ENCODE measurements at regions not wholly inside any gene's neighbourhood (a gene's known extent, or its start where the extent isn't known, plus 50 kb on each side); places are given as distances from the start of the nearest gene placed in this dataset.
A peak's percentile ranks its signal among the peaks of the same experiment; 100 is the strongest.

GRCh38 chr5:15027764-15028163 lies 156.2 kb upstream of the ANKH start:
- Histone ChIP-seq H3K27ac (ENCODE audit: insufficient read depth, low read length) (no peak overlapping the region), H4K20me1 (ENCODE audit: control insufficient read depth, extremely low read depth, insufficient read depth, low read length) (no peaks in the 10 kb centered on the region), H3K4me2 (ENCODE audit: extremely low read depth, insufficient read depth, low read length) (no peak overlapping the region), H3K79me2 (ENCODE audit: control insufficient read depth, insufficient read depth, low read length) (no peaks in the 10 kb centered on the region), H3K4me3 (replicated peaks in 1 of 4; ENCODE audit: control extremely low read depth in 1 of 4, insufficient read depth in 1 of 4, low read depth in 3 of 4, low read length in 4 of 4) (no peak overlapping the region), H3K9me3 (ENCODE audit: control insufficient read depth, insufficient read depth, low read depth, low read length) (no peaks in the 10 kb centered on the region), H3K27me3 (ENCODE audit: control insufficient read depth, insufficient read depth, low read length) (peaks cover 2% of the 10 kb centered on the region), H3K4me1 (ENCODE audit: control insufficient read depth, extremely low read depth, insufficient read depth, low read length) (no peaks in the 10 kb centered on the region), H3K9ac (ENCODE audit: insufficient read depth, low read length) (no peak overlapping the region), H3K36me3 (ENCODE audit: control insufficient read depth, insufficient read depth, low read length) (no peaks in the 10 kb centered on the region), H2AFZ (ENCODE audit: low read length) (no peak overlapping the region)
- TF ChIP-seq EZH2 (IDR thresholded peaks at IDR 0.05; ENCODE audit: low read length, missing control alignments) (no peak), CTCF (conservative IDR thresholded peaks at IDR 0.05 in 1 of 2, IDR thresholded peaks at IDR 0.05 in 1 of 2; ENCODE audit: low read depth in 1 of 2, low read length in 2 of 2) (no peak)
- no peak for DNase-seq (ENCODE audit: low read depth in 2 of 2)

GRCh38 chr5:15026944-15027343 lies 155.4 kb upstream of the ANKH start:
- no peak overlapping the region for H3K4me3 ChIP-seq (replicated peaks in 1 of 4; ENCODE audit: control extremely low read depth in 1 of 4, insufficient read depth in 1 of 4, low read depth in 3 of 4, low read length in 4 of 4)
- H2AFZ ChIP-seq (ENCODE audit: low read length), result no peak overlapping the region
- no peaks in the 10 kb centered on the region for H3K4me1 ChIP-seq (ENCODE audit: control insufficient read depth, extremely low read depth, insufficient read depth, low read length)
- no peak overlapping the region for H3K9ac ChIP-seq (ENCODE audit: insufficient read depth, low read length)
- H3K27me3 ChIP-seq (ENCODE audit: control insufficient read depth, insufficient read depth, low read length), result peaks cover 2% of the 10 kb centered on the region
- H3K4me2 ChIP-seq (ENCODE audit: extremely low read depth, insufficient read depth, low read length), result no peak overlapping the region
- no peaks in the 10 kb centered on the region for H3K79me2 ChIP-seq (ENCODE audit: control insufficient read depth, insufficient read depth, low read length)
- no peaks in the 10 kb centered on the region for H3K36me3 ChIP-seq (ENCODE audit: control insufficient read depth, insufficient read depth, low read length)
- H3K9me3 ChIP-seq (ENCODE audit: control insufficient read depth, insufficient read depth, low read depth, low read length), result no peaks in the 10 kb centered on the region
- H3K27ac ChIP-seq (ENCODE audit: insufficient read depth, low read length), result no peak overlapping the region
- TF ChIP-seq EZH2 (IDR thresholded peaks at IDR 0.05; ENCODE audit: low read length, missing control alignments) (no peak), CTCF (conservative IDR thresholded peaks at IDR 0.05 in 1 of 2, IDR thresholded peaks at IDR 0.05 in 1 of 2; ENCODE audit: low read depth in 1 of 2, low read length in 2 of 2) (no peak)
- DNase-seq (ENCODE audit: low read depth in 2 of 2), result no peak
- H4K20me1 ChIP-seq (ENCODE audit: control insufficient read depth, extremely low read depth, insufficient read depth, low read length), result no peaks in the 10 kb centered on the region

GRCh38 chr5:15026011-15026893 lies 154.7 kb upstream of the ANKH start:
- no peak overlapping the region for H2AFZ ChIP-seq (ENCODE audit: low read length)
- no peaks in the 10 kb centered on the region for H4K20me1 ChIP-seq (ENCODE audit: control insufficient read depth, extremely low read depth, insufficient read depth, low read length)
- no peaks in the 10 kb centered on the region for H3K79me2 ChIP-seq (ENCODE audit: control insufficient read depth, insufficient read depth, low read length)
- H3K9me3 ChIP-seq (ENCODE audit: control insufficient read depth, insufficient read depth, low read depth, low read length), result no peaks in the 10 kb centered on the region
- TF ChIP-seq CTCF (conservative IDR thresholded peaks at IDR 0.05 in 1 of 2, IDR thresholded peaks at IDR 0.05 in 1 of 2; ENCODE audit: low read depth in 1 of 2, low read length in 2 of 2) (no peak), EZH2 (IDR thresholded peaks at IDR 0.05; ENCODE audit: low read length, missing control alignments) (no peak)
- peak; percentile 34 to 90 for DNase-seq (ENCODE audit: low read depth in 2 of 2)
- H3K27ac ChIP-seq (ENCODE audit: insufficient read depth, low read length), result no peak overlapping the region
- no peak overlapping the region for H3K4me3 ChIP-seq (replicated peaks in 1 of 4; ENCODE audit: control extremely low read depth in 1 of 4, insufficient read depth in 1 of 4, low read depth in 3 of 4, low read length in 4 of 4)
- H3K27me3 ChIP-seq (ENCODE audit: control insufficient read depth, insufficient read depth, low read length), result peaks cover 2% of the 10 kb centered on the region
- H3K4me1 ChIP-seq (ENCODE audit: control insufficient read depth, extremely low read depth, insufficient read depth, low read length), result no peaks in the 10 kb centered on the region
- H3K36me3 ChIP-seq (ENCODE audit: control insufficient read depth, insufficient read depth, low read length), result no peaks in the 10 kb centered on the region
- H3K4me2 ChIP-seq (ENCODE audit: extremely low read depth, insufficient read depth, low read length), result no peak overlapping the region
- no peak overlapping the region for H3K9ac ChIP-seq (ENCODE audit: insufficient read depth, low read length)
